Hepatocyte (in vitro differentiated cells): ENCODE measurements at regions not wholly inside any gene's neighbourhood (a gene's known extent, or its start where the extent isn't known, plus 50 kb on each side); places are given as distances from the start of the nearest gene placed in this dataset.

Experiments used
- CTCF ChIP-seq: fragments of 200-600 bp; sonication (generic); IDR thresholded peaks from 2 replicates; pipeline ENCODE4 v1.5.1; 2016; ENCODE audit warnings: antibody characterized with exemption, mild to moderate bottlenecking; ENCODE audit not compliant: poor library complexity
- EZH2 ChIP-seq: fragments of 200-600 bp; sonication (generic); IDR thresholded peaks from 2 replicates; pipeline ENCODE4 v1.6.1; 2016; ENCODE audit warnings: antibody characterized with exemption, mild to moderate bottlenecking, borderline replicate concordance
- EZH2phosphoT487 ChIP-seq: fragments of 200-600 bp; sonication (generic); IDR thresholded peaks from one replicate; pipeline ENCODE4 v1.6.1; 2018; ENCODE audit warnings: antibody characterized with exemption, mild to moderate bottlenecking, low read depth, moderate library complexity; ENCODE audit not compliant: unreplicated experiment, severe bottlenecking

GRCh38 chr3:80688814-80689213 is 921.0 kb upstream of the ROBO1 start:
- TF ChIP-seq CTCF (peak; percentile 72), EZH2 (no peak), EZH2phosphoT487 (no peak)
